Thyroid gland (tissue), 4 donors: ENCODE measurements at regions not wholly inside any gene's neighbourhood (a gene's known extent, or its start where the extent isn't known, plus 50 kb on each side); places are given as distances from the start of the nearest gene placed in this dataset.
"Not testable (repeated sequence)": the region's sequence is repeated elsewhere in the genome, so short reads cannot be mapped to it uniquely, and the experiment has no call there.

Source experiments
- DNase-seq, 2 donors: peaks; one replicate each; pipeline ENCODE4 v3.0.0-alpha.2; 2019
- H3K27ac ChIP-seq, 3 donors: fragments of 200-600 bp; sonication (generic); 1 replicate in 2 of 3; 2 replicates in 1 of 3; pipeline ENCODE4 v1.5.1; 2016 to 2019; ENCODE audit warnings: mild to moderate bottlenecking in 1 of 3, moderate library complexity in 1 of 3
- H3K27me3 ChIP-seq: fragments of 200-600 bp; sonication (generic); one replicate; pipeline ENCODE4 v1.5.1; 2019
- H3K36me3 ChIP-seq, 2 donors: fragments of 200-600 bp; sonication (generic); one replicate each; pipeline ENCODE4 v1.5.1; 2016 to 2019
- H3K4me1 ChIP-seq, 2 donors: fragments of 200-600 bp; sonication (generic); one replicate each; pipeline ENCODE4 v1.5.1; 2017 to 2019
- H3K4me3 ChIP-seq, 3 donors: fragments of 200-600 bp; sonication (generic); replicated peaks in 1 of 3; 1 replicate in 2 of 3; 2 replicates in 1 of 3; pipeline ENCODE4 v1.5.1; 2016; ENCODE audit warnings: mild to moderate bottlenecking in 1 of 3
- H3K9me3 ChIP-seq: fragments of 200-600 bp; sonication (generic); one replicate; pipeline ENCODE4 v1.5.1; 2017
- POLR2A ChIP-seq, 2 donors: fragments of 450-650 bp; IDR thresholded peaks; one replicate each; pipeline ENCODE4 v1.6.1; 2017; ENCODE audit warnings: antibody characterized with exemption in 2 of 2, mild to moderate bottlenecking in 2 of 2, moderate library complexity in 1 of 2
- WGBS, 2 donors: methylation state at CpG; one replicate each; pipeline ENCODE4 v1.1.5; 2017; 5-methylcytosine and 5-hydroxymethylcytosine counted together
- intact Hi-C: fragments of 100-400 bp; cut with DNase I; formaldehyde crosslinking; loops from one replicate; pipeline ENCODE4 v1.15.1; 2023
- TF ChIP-seq, protein P1 (sequence below), 6 experiments: fragments of 200-600 bp in 3 of 6; fragments of 450-650 bp in 3 of 6; sonication (generic) in 3 of 6; IDR thresholded peaks; one replicate each; pipeline ENCODE4 v1.5.1; 2016 to 2019; ENCODE audit warnings: antibody characterized with exemption in 6 of 6, mild to moderate bottlenecking in 2 of 6, inconsistent platforms in 1 of 6, moderate library complexity in 1 of 6

DNA sequence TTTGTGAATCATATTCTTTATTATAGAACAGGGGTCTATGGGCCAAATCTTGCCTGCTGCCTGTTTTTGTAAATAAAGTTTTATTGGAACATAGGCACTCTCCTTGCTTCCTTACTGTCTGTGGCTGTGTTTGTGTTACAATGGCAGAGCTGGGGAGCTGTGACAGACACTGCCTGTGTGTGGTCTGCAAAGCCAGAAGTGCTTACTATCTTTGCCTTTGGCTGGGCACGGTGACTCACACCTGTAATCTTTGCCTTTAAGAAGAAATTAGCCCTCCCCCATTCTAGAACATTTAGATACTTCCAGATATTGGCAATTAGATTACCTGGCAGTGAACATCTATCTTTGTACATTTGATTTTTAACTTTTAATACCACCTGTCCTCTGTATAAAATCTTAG, 308.3 kb downstream of the FOXL1 start:
- H3K36me3 ChIP-seq, result no peaks in the 10 kb centered on the region
- 32 to 38% methylated on average over 1 of the region's 1 CpG for WGBS, 2 donors
- H3K4me3 ChIP-seq, result no peak overlapping the region
- H3K9me3 ChIP-seq, result no peaks in the 10 kb centered on the region
- TF ChIP-seq POLR2A (IDR thresholded peaks at IDR 0.05), result no peak
- TF ChIP-seq, protein P1, sequence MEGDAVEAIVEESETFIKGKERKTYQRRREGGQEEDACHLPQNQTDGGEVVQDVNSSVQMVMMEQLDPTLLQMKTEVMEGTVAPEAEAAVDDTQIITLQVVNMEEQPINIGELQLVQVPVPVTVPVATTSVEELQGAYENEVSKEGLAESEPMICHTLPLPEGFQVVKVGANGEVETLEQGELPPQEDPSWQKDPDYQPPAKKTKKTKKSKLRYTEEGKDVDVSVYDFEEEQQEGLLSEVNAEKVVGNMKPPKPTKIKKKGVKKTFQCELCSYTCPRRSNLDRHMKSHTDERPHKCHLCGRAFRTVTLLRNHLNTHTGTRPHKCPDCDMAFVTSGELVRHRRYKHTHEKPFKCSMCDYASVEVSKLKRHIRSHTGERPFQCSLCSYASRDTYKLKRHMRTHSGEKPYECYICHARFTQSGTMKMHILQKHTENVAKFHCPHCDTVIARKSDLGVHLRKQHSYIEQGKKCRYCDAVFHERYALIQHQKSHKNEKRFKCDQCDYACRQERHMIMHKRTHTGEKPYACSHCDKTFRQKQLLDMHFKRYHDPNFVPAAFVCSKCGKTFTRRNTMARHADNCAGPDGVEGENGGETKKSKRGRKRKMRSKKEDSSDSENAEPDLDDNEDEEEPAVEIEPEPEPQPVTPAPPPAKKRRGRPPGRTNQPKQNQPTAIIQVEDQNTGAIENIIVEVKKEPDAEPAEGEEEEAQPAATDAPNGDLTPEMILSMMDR (IDR thresholded peaks at IDR 0.05), result no peak
- H3K27me3 ChIP-seq, result no peaks in the 10 kb centered on the region
- intact Hi-C loops, result no loop called here
- DNase-seq, result no peak
- no peaks in the 10 kb centered on the region for H3K4me1 ChIP-seq
- H3K27ac ChIP-seq, result no peak overlapping the region

DNA sequence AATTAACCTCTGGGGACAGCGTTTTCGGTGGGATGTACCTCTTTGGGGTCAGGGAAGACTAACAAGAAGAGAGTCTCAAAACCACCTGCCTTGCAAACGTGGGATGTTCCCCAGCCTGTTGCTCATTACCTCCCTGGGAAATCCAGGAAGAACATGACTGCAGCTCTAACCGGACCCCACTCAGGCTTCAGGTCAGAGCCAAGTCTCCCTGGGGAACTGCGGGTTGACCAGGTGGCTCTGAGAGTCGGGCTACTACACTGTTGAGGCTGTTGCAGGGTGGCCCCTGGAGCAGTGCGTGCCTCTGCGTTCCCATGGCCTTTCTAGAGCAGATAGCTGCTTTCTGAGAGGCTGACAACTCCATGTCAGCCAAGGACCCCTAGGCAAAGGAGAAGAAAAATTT, 309.1 kb downstream of the FOXL1 start:
- Histone ChIP-seq H3K27me3 (no peaks in the 10 kb centered on the region), H3K4me1 (no peaks in the 10 kb centered on the region), H3K27ac (no peak overlapping the region), H3K9me3 (no peaks in the 10 kb centered on the region), H3K36me3 (no peaks in the 10 kb centered on the region), H3K4me3 (no peak overlapping the region)
- no peak for DNase-seq
- no peak for TF ChIP-seq POLR2A (IDR thresholded peaks at IDR 0.05)
- TF ChIP-seq, protein P1 (IDR thresholded peaks at IDR 0.05), result no peak
- WGBS, 2 donors, result 67 to 76% methylated on average over 4 to 8 of the region's 8 CpGs
- intact Hi-C loops, result no loop called here

DNA sequence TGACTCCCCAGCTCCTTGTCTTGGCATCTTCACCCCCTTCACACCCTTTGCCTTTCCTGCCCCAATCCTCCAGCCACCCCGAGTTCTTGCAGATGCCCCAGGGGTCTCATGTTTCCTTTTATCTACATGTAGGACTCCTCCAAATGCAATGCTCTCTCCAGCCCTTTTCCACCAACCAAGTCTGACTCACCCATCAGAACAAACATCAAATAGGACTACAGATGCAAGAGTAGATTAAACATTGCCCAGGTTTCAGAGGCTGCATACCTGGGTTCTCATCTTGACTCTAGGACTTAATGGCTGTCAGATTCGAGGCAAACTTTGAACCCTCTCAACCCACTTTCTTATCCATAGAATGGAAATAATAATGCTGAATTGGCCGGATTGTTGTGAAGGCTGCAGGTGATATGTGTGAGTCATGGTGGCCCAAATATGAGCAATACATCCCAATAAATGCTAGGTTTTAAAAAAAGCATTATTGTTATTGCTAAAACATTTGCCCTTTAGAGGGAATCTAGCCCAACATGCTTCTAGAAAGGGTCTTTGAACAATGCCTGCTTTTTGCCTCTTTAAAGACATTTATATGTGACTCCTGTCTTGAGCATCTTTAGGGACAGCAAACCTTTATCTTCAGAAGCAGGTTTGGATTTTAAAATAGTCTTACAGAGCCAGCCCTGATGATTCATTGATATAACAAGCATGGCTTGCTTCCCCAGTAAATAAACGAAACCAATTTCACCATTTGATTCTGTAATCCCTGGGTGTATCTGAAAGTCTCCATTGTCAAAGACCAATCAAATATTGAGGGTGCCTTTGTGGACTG, 310.1 kb downstream of the FOXL1 start:
- intact Hi-C loops, result no loop called here
- Histone ChIP-seq H3K36me3 (no peaks in the 10 kb centered on the region), H3K4me1 (no peaks in the 10 kb centered on the region), H3K9me3 (no peaks in the 10 kb centered on the region), H3K4me3 (no peak overlapping the region), H3K27me3 (no peaks in the 10 kb centered on the region), H3K27ac (no peak overlapping the region)
- 73 to 76% methylated on average over 4 of the region's 4 CpGs for WGBS, 2 donors
- TF ChIP-seq, protein P1 (IDR thresholded peaks at IDR 0.05), result no peak
- TF ChIP-seq POLR2A (IDR thresholded peaks at IDR 0.05), result no peak
- DNase-seq, result no peak

DNA sequence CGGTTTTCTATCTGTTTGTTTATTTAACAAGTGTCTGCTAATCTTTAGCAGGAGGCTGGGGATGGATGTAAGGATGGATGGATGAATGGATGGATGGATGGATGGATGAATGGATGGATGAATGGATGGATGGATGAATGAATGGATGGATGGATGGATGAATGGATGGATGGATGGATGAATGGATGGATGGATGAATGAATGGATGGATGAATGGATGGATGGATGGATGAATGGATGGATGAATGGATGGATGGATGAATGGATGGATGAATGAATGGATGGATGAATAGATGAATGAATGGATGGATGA, 310.7 kb downstream of the FOXL1 start:
- not testable (repeated sequence) for H3K27me3 ChIP-seq

DNA sequence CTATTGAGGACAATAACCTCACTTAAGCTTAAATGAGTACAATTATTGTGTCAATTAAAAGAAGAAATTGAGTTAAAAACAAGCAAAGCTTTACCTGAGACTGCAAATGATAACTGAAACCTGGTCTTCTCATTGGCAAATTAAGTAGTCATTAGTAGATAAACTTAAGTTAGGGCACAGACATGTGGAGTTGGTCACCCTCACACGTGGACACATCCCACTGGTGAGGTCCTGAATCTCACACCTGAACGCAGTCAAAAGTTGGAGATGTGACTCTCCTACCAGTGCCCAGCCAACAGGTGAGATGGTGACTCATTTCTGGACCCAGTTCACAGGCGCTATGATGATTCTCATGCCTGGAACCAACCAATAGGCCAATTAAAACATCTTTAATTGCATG, 311.6 kb downstream of the FOXL1 start:
- H3K27ac ChIP-seq, result no peak overlapping the region
- H3K9me3 ChIP-seq, result no peaks in the 10 kb centered on the region
- H3K27me3 ChIP-seq, result no peaks in the 10 kb centered on the region
- TF ChIP-seq, protein P1 (IDR thresholded peaks at IDR 0.05), result no peak
- TF ChIP-seq POLR2A (IDR thresholded peaks at IDR 0.05), result no peak
- no peaks in the 10 kb centered on the region for H3K4me1 ChIP-seq
- no peaks in the 10 kb centered on the region for H3K36me3 ChIP-seq
- intact Hi-C loops, result no loop called here
- H3K4me3 ChIP-seq, result no peak overlapping the region
- WGBS, 2 donors, result 86 to 93% methylated on average over 3 of the region's 3 CpGs
- DNase-seq, result no peak

More for the DNA sequence above, 310.7 kb downstream of the FOXL1 start:
- intact Hi-C loops, H3K9me3 ChIP-seq, H3K4me3 ChIP-seq, H3K27ac ChIP-seq, H3K36me3 ChIP-seq, DNase-seq, H3K4me1 ChIP-seq: not testable (repeated sequence)
- 68 to 82% methylated on average over 1 of the region's 1 CpG for WGBS, 2 donors
